GM18858 (cell line): ENCODE measurements at regions not wholly inside any gene's neighbourhood (a gene's known extent, or its start where the extent isn't known, plus 50 kb on each side); places are given as distances from the start of the nearest gene placed in this dataset.
"Not testable (repeated sequence)": the region's sequence is repeated elsewhere in the genome, so short reads cannot be mapped to it uniquely, and the experiment has no call there.

Experiments used
- ATAC-seq: cut with Tn5 transposase; IDR thresholded peaks from one replicate; pipeline ENCODE4 v1.9.1; 2021; ENCODE audit not compliant: unreplicated experiment

GRCh38 chr11:80990885-80991284, 1550.1 kb upstream of the TENM4 start:
- ATAC-seq: no peak

- no peak for ATAC-seq
These were observed 1546.3 kb upstream of the TENM4 start for GRCh38 chr11:80987171-80987570.

- ATAC-seq: no peak
These were observed 1545.7 kb upstream of the TENM4 start for GRCh38 chr11:80986421-80987074.

GRCh38 chr11:80980227-80980626, 1539.4 kb upstream of the TENM4 start:
- no peak for ATAC-seq

GRCh38 chr11:80973786-80974185, 1533.0 kb upstream of the TENM4 start:
- no peak for ATAC-seq

GRCh38 chr11:80970037-80970436, 1529.2 kb upstream of the TENM4 start:
- ATAC-seq: no peak

- no peak for ATAC-seq
These were observed 1526.8 kb upstream of the TENM4 start for GRCh38 chr11:80967649-80968048.

- no peak for ATAC-seq
These were observed 1519.7 kb upstream of the TENM4 start for GRCh38 chr11:80960381-80961029.

- no peak for ATAC-seq
These were observed 1518.9 kb upstream of the TENM4 start for GRCh38 chr11:80959751-80960150.

- no peak for ATAC-seq
These were observed 1518.2 kb upstream of the TENM4 start for GRCh38 chr11:80958987-80959386.

GRCh38 chr11:80958361-80958760, 1517.5 kb upstream of the TENM4 start:
- no peak for ATAC-seq

GRCh38 chr11:80955588-80955987, 1514.8 kb upstream of the TENM4 start:
- no peak for ATAC-seq

GRCh38 chr11:80948781-80949180, 1508.0 kb upstream of the TENM4 start:
- no peak for ATAC-seq

GRCh38 chr11:80944758-80945157, 1503.9 kb upstream of the TENM4 start:
- ATAC-seq: no peak

GRCh38 chr11:80943226-80943625, 1502.4 kb upstream of the TENM4 start:
- no peak for ATAC-seq

GRCh38 chr11:80937842-80938241, 1497.0 kb upstream of the TENM4 start:
- ATAC-seq: no peak

- no peak for ATAC-seq
These were observed 1489.2 kb upstream of the TENM4 start for GRCh38 chr11:80930038-80930437.

GRCh38 chr11:80929031-80929805, 1488.4 kb upstream of the TENM4 start:
- ATAC-seq: no peak

- no peak for ATAC-seq
These were observed 1484.5 kb upstream of the TENM4 start for GRCh38 chr11:80925321-80925720.

- ATAC-seq: not testable (repeated sequence)
These were observed 1480.5 kb upstream of the TENM4 start for GRCh38 chr11:80921310-80921709.

- ATAC-seq: no peak
These were observed 1475.5 kb upstream of the TENM4 start for GRCh38 chr11:80916173-80916798.

- no peak for ATAC-seq
These were observed 1473.5 kb upstream of the TENM4 start for GRCh38 chr11:80914311-80914710.
